ENCODE measurements at regions not wholly inside any gene's neighbourhood (a gene's known extent, or its start where the extent isn't known, plus 50 kb on each side); places are given as distances from the start of the nearest gene placed in this dataset.
"Not testable (repeated sequence)": the region's sequence is repeated elsewhere in the genome, so short reads cannot be mapped to it uniquely, and the experiment has no call there.

- no peaks in the 10 kb centered on the region for H3K27me3 Mint-ChIP-seq
- ATAC-seq = no peak
These were observed 461.5 kb upstream of the PROX1 start for GRCh38 chr1:213526306-213526705.

GRCh38 chr1:213530611-213531320 lies 457.0 kb upstream of the PROX1 start:
- no peaks in the 10 kb centered on the region for H3K9me3 Mint-ChIP-seq (ENCODE audit: low read depth)

More at GRCh38 chr1:213526306-213526705, 461.5 kb upstream of the PROX1 start:
- Mint-ChIP-seq H3K27ac (no peak overlapping the region), H3K9me3 (ENCODE audit: low read depth) (no peaks in the 10 kb centered on the region), H3K36me3 (no peaks in the 10 kb centered on the region), H3K4me1 (no peaks in the 10 kb centered on the region), H3K4me3 (no peak overlapping the region)
- CTCF ChIA-PET = no interaction called here
- no peak for DNase-seq

GRCh38 chr1:213531369-213532310 lies 456.1 kb upstream of the PROX1 start:
- CTCF ChIA-PET = no interaction called here
- Mint-ChIP-seq H3K27me3 (no peaks in the 10 kb centered on the region), H3K36me3 (no peaks in the 10 kb centered on the region), H3K27ac (no peak overlapping the region), H3K9me3 (ENCODE audit: low read depth) (no peaks in the 10 kb centered on the region), H3K4me3 (no peak overlapping the region), H3K4me1 (no peaks in the 10 kb centered on the region)
- DNase-seq (no peak), ATAC-seq (no peak)

More at GRCh38 chr1:213530611-213531320, 457.0 kb upstream of the PROX1 start:
- Mint-ChIP-seq H3K27ac (no peak overlapping the region), H3K4me1 (no peaks in the 10 kb centered on the region), H3K4me3 (no peak overlapping the region), H3K27me3 (no peaks in the 10 kb centered on the region), H3K36me3 (no peaks in the 10 kb centered on the region)
- CTCF ChIA-PET = no interaction called here
- DNase-seq (no peak), ATAC-seq (no peak)

- no peaks in the 10 kb centered on the region for H3K36me3 Mint-ChIP-seq
- H3K4me1 Mint-ChIP-seq = no peaks in the 10 kb centered on the region
- DNase-seq (no peak), ATAC-seq (no peak)
- CTCF ChIA-PET = no interaction called here
- no peaks in the 10 kb centered on the region for H3K27me3 Mint-ChIP-seq
- no peaks in the 10 kb centered on the region for H3K9me3 Mint-ChIP-seq (ENCODE audit: low read depth)
- H3K4me3 Mint-ChIP-seq = no peak overlapping the region
- H3K27ac Mint-ChIP-seq = no peak overlapping the region
These were observed 454.6 kb upstream of the PROX1 start for GRCh38 chr1:213533125-213533524.

GRCh38 chr1:213535679-213536078 lies 452.1 kb upstream of the PROX1 start:
- DNase-seq = no peak
- Mint-ChIP-seq H3K27me3 (no peaks in the 10 kb centered on the region), H3K4me3 (no peak overlapping the region), H3K36me3 (no peaks in the 10 kb centered on the region), H3K9me3 (ENCODE audit: low read depth) (no peaks in the 10 kb centered on the region), H3K27ac (no peak overlapping the region), H3K4me1 (no peaks in the 10 kb centered on the region)
- no peak for ATAC-seq
- CTCF ChIA-PET = no interaction called here

GRCh38 chr1:213538251-213538650 lies 449.5 kb upstream of the PROX1 start:
- no peak for ATAC-seq
- no peak overlapping the region for H3K27ac Mint-ChIP-seq
- no peaks in the 10 kb centered on the region for H3K4me1 Mint-ChIP-seq
- DNase-seq = no peak
- CTCF ChIA-PET = no interaction called here
- no peaks in the 10 kb centered on the region for H3K36me3 Mint-ChIP-seq
- no peak overlapping the region for H3K4me3 Mint-ChIP-seq
- H3K9me3 Mint-ChIP-seq (ENCODE audit: low read depth) = no peaks in the 10 kb centered on the region
- H3K27me3 Mint-ChIP-seq = no peaks in the 10 kb centered on the region

GRCh38 chr1:213539464-213539863 lies 448.3 kb upstream of the PROX1 start:
- Mint-ChIP-seq H3K36me3 (no peaks in the 10 kb centered on the region), H3K4me1 (no peaks in the 10 kb centered on the region), H3K9me3 (ENCODE audit: low read depth) (no peaks in the 10 kb centered on the region), H3K4me3 (no peak overlapping the region), H3K27me3 (no peaks in the 10 kb centered on the region), H3K27ac (no peak overlapping the region)
- DNase-seq (no peak), ATAC-seq (no peak)
- CTCF ChIA-PET = no interaction called here

GRCh38 chr1:213541641-213542040 lies 446.1 kb upstream of the PROX1 start:
- no peaks in the 10 kb centered on the region for H3K36me3 Mint-ChIP-seq
- H3K4me3 Mint-ChIP-seq = no peak overlapping the region
- no peaks in the 10 kb centered on the region for H3K27me3 Mint-ChIP-seq
- H3K4me1 Mint-ChIP-seq = no peaks in the 10 kb centered on the region
- H3K9me3 Mint-ChIP-seq (ENCODE audit: low read depth) = no peaks in the 10 kb centered on the region
- DNase-seq (no peak), ATAC-seq (no peak)
- no peak overlapping the region for H3K27ac Mint-ChIP-seq
- CTCF ChIA-PET = no interaction called here

GRCh38 chr1:213545181-213545580 lies 442.6 kb upstream of the PROX1 start:
- H3K9me3 Mint-ChIP-seq (ENCODE audit: low read depth); CTCF ChIA-PET: not testable (repeated sequence)

GRCh38 chr1:213549982-213550381 lies 437.8 kb upstream of the PROX1 start:
- CTCF ChIA-PET = no interaction called here
- ATAC-seq = no peak
- DNase-seq = no peak
- Mint-ChIP-seq H3K9me3 (ENCODE audit: low read depth) (no peaks in the 10 kb centered on the region), H3K4me3 (no peak overlapping the region), H3K27me3 (no peaks in the 10 kb centered on the region), H3K4me1 (no peaks in the 10 kb centered on the region), H3K36me3 (no peaks in the 10 kb centered on the region), H3K27ac (no peak overlapping the region)

More at GRCh38 chr1:213545181-213545580, 442.6 kb upstream of the PROX1 start:
- not testable (repeated sequence) for DNase-seq, H3K27me3 Mint-ChIP-seq, H3K4me3 Mint-ChIP-seq, H3K4me1 Mint-ChIP-seq, ATAC-seq, H3K36me3 Mint-ChIP-seq, H3K27ac Mint-ChIP-seq

- no peaks in the 10 kb centered on the region for H3K9me3 Mint-ChIP-seq (ENCODE audit: low read depth)
- DNase-seq = no peak
These were observed 437.0 kb upstream of the PROX1 start for GRCh38 chr1:213550804-213551203.

GRCh38 chr1:213552045-213552444 lies 435.7 kb upstream of the PROX1 start:
- Mint-ChIP-seq H3K4me3 (no peak overlapping the region), H3K27me3 (no peaks in the 10 kb centered on the region), H3K36me3 (no peaks in the 10 kb centered on the region), H3K4me1 (no peaks in the 10 kb centered on the region), H3K9me3 (ENCODE audit: low read depth) (no peaks in the 10 kb centered on the region), H3K27ac (no peak overlapping the region)
- CTCF ChIA-PET = no interaction called here
- no peak for DNase-seq
- no peak for ATAC-seq

More at GRCh38 chr1:213550804-213551203, 437.0 kb upstream of the PROX1 start:
- Mint-ChIP-seq H3K27ac (no peak overlapping the region), H3K4me1 (no peaks in the 10 kb centered on the region), H3K4me3 (no peak overlapping the region), H3K36me3 (no peaks in the 10 kb centered on the region), H3K27me3 (no peaks in the 10 kb centered on the region)
- CTCF ChIA-PET = no interaction called here
- ATAC-seq = no peak

GRCh38 chr1:213560226-213560625 lies 427.5 kb upstream of the PROX1 start:
- no peak overlapping the region for H3K27ac Mint-ChIP-seq
- ATAC-seq = no peak
- H3K36me3 Mint-ChIP-seq = no peaks in the 10 kb centered on the region
- DNase-seq = no peak
- CTCF ChIA-PET = no interaction called here
- H3K4me3 Mint-ChIP-seq = no peak overlapping the region
- no peaks in the 10 kb centered on the region for H3K9me3 Mint-ChIP-seq (ENCODE audit: low read depth)
- no peaks in the 10 kb centered on the region for H3K27me3 Mint-ChIP-seq
- H3K4me1 Mint-ChIP-seq = no peaks in the 10 kb centered on the region

- DNase-seq = no peak
- no peaks in the 10 kb centered on the region for H3K36me3 Mint-ChIP-seq
- no peak for ATAC-seq
- no peak overlapping the region for H3K4me3 Mint-ChIP-seq
- H3K27me3 Mint-ChIP-seq = no peaks in the 10 kb centered on the region
- CTCF ChIA-PET = no interaction called here
- H3K27ac Mint-ChIP-seq = no peak overlapping the region
- H3K9me3 Mint-ChIP-seq (ENCODE audit: low read depth) = peaks cover 5% of the 10 kb centered on the region
- no peaks in the 10 kb centered on the region for H3K4me1 Mint-ChIP-seq
These were observed 425.9 kb upstream of the PROX1 start for GRCh38 chr1:213561870-213562269.

All from activated CD8-positive, alpha-beta memory T cell treated with anti-CD3 and anti-CD28 coated beads, Interleukin-2, amount 10 ng/mL, durations not matched to agents 7 days and 5 days (primary cell).